CD4-positive, alpha-beta T cell treated with Interleukin-12 subunit alpha and Interleukin-12 subunit beta, for 1 hour (primary cell): ENCODE measurements at regions not wholly inside any gene's neighbourhood (a gene's known extent, or its start where the extent isn't known, plus 50 kb on each side); places are given as distances from the start of the nearest gene placed in this dataset.
"Not testable (repeated sequence)": the region's sequence is repeated elsewhere in the genome, so short reads cannot be mapped to it uniquely, and the experiment has no call there.

ENCODE experiments used
- DNase-seq: peaks from one replicate; pipeline ENCODE4 v3.0.0-alpha.2; 2020

- DNase-seq, result no peak
Measured at GRCh38 chrX:1140236-1140681, 72.2 kb downstream of the CRLF2 start.

GRCh38 chrX:1139185-1139500 is 73.3 kb downstream of the CRLF2 start:
- no peak for DNase-seq

- DNase-seq, result no peak
Measured at GRCh38 chrX:1138476-1139184, 73.8 kb downstream of the CRLF2 start.

GRCh38 chrX:1137531-1137930 is 74.9 kb downstream of the CRLF2 start:
- DNase-seq, result no peak

GRCh38 chrX:1136582-1136981 is 75.9 kb downstream of the CRLF2 start:
- not testable (repeated sequence) for DNase-seq

- no peak for DNase-seq
Measured at GRCh38 chrX:1134976-1135375, 77.5 kb downstream of the CRLF2 start.

GRCh38 chrX:1134156-1134555 is 78.3 kb downstream of the CRLF2 start:
- no peak for DNase-seq

GRCh38 chrX:1126738-1127137 is 85.7 kb downstream of the CRLF2 start:
- no peak for DNase-seq

GRCh38 chrX:1124531-1124930 is 87.9 kb downstream of the CRLF2 start:
- DNase-seq, result no peak

GRCh38 chrX:1122851-1123250 is 89.6 kb downstream of the CRLF2 start:
- DNase-seq, result not testable (repeated sequence)

GRCh38 chrX:1119275-1119674 is 93.2 kb downstream of the CRLF2 start:
- no peak for DNase-seq

- no peak for DNase-seq
Measured at GRCh38 chrX:1118572-1119199, 93.8 kb downstream of the CRLF2 start.

GRCh38 chrX:1115411-1115810 is 97.0 kb downstream of the CRLF2 start:
- DNase-seq, result not testable (repeated sequence)

GRCh38 chrX:1112321-1112720 is 100.1 kb downstream of the CRLF2 start:
- no peak for DNase-seq

GRCh38 chrX:1111601-1112300 is 100.7 kb downstream of the CRLF2 start:
- DNase-seq, result no peak

- no peak for DNase-seq
Measured at GRCh38 chrX:1109580-1110119, 102.8 kb downstream of the CRLF2 start.

GRCh38 chrX:1108501-1109445 is 103.7 kb downstream of the CRLF2 start:
- DNase-seq, result no peak

GRCh38 chrX:1106478-1107210 is 105.8 kb downstream of the CRLF2 start:
- no peak for DNase-seq

- DNase-seq, result no peak
Measured at GRCh38 chrX:1105671-1106419, 106.6 kb downstream of the CRLF2 start.

GRCh38 chrX:1105031-1105430 is 107.4 kb downstream of the CRLF2 start:
- DNase-seq, result not testable (repeated sequence)

- DNase-seq, result no peak
Measured at GRCh38 chrX:1103360-1103759, 109.1 kb downstream of the CRLF2 start.
